ENCODE measurements at regions not wholly inside any gene's neighbourhood (a gene's known extent, or its start where the extent isn't known, plus 50 kb on each side); places are given as distances from the start of the nearest gene placed in this dataset.

- Histone ChIP-seq H3K27ac (ENCODE audit: insufficient read depth in 1 of 2, low read depth in 1 of 2, low read length in 2 of 2, poor library complexity in 1 of 2, severe bottlenecking in 2 of 2) (no peak overlapping the region), H3K4me3 (ENCODE audit: control insufficient read depth in 1 of 7, extremely low read depth in 1 of 7, insufficient read depth in 4 of 7, low read depth in 2 of 7, low read length in 6 of 7) (no peak overlapping the region), H3K36me3 (ENCODE audit: control insufficient read depth in 4 of 4, insufficient read depth in 4 of 4, low read length in 3 of 4) (no peaks in the 10 kb centered on the region), H3K27me3 (replicated peaks in 2 of 5; ENCODE audit: control insufficient read depth in 4 of 5, insufficient read depth in 5 of 5, low read length in 4 of 5) (peaks cover 0 to 5% (median 0%) of the 10 kb centered on the region in 5 experiments), H3K4me1 (ENCODE audit: control extremely low read depth in 1 of 4, control insufficient read depth in 4 of 4, insufficient read depth in 4 of 4, low read length in 3 of 4) (no peaks in the 10 kb centered on the region), H3K9me3 (ENCODE audit: control extremely low read depth in 1 of 5, control insufficient read depth in 4 of 5, insufficient read depth in 2 of 5, low read depth in 1 of 5, low read length in 4 of 5) (peaks cover 0 to 3% (median 0%) of the 10 kb centered on the region in 5 experiments)
- 100% methylated on average over 2 of the region's 3 CpGs for WGBS (ENCODE audit: insufficient coverage)
- ChIA-PET CTCF (interaction anchor here (0.7 kb wide), 1 partner anchor 15 kb away, joined by 4 read pairs; no protein-coding TSS in a partner anchor), POLR2A (no interaction called here)
- DNase-seq = no peak
Measured at GRCh38 chr14:96153003-96153402, 51.6 kb upstream of the BDKRB2 start.

All from common myeloid progenitor, CD34-positive (primary cell).